HG03135 (cell line): ENCODE measurements at regions not wholly inside any gene's neighbourhood (a gene's known extent, or its start where the extent isn't known, plus 50 kb on each side); places are given as distances from the start of the nearest gene placed in this dataset.
"Not testable (repeated sequence)": the region's sequence is repeated elsewhere in the genome, so short reads cannot be mapped to it uniquely, and the experiment has no call there.

ENCODE experiments used
- ATAC-seq: cut with Tn5 transposase; IDR thresholded peaks from one replicate; pipeline ENCODE4 v1.9.1; 2021; ENCODE audit warnings: mild to moderate bottlenecking, moderate library complexity; ENCODE audit not compliant: unreplicated experiment

DNA sequence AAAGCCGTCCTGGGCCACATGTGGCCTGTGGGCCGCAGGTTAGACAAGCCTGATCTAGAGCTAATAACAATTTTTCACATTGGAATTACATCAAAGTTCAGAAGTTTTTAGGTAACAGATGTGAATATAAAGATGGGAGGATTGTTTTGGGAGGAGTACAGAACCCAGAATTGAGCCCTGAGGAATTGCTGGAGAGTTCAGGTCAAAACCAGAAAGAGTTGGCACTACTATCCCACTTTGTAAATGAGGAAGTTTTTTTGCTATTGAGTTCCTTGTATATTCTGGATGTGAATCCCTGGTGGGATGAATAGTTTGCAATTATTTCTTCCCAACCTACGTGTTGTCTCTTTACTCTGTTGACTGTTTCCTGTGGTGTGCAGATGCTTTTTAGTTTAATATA, 109.5 kb upstream of the LIPC start:
- ATAC-seq, result no peak

DNA sequence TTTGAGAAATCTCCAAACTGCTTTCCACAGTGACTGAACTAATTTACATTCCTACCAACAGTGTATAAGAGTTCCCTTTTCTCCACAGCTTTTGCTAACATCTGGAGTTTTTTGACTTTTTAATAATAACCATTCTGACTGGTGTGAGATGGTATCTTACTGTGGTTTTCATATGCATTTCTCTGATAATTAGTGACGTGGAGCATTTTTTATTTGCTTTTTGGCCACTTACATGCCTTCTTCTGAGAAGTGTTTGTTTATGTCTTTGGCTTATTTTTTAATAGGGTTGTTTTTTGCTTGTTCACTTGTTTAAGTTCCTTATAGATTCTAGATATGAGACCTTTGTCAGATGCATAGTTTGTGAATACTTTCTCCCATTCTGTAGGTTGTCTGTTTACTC, 108.5 kb upstream of the LIPC start:
- ATAC-seq, result not testable (repeated sequence)

DNA sequence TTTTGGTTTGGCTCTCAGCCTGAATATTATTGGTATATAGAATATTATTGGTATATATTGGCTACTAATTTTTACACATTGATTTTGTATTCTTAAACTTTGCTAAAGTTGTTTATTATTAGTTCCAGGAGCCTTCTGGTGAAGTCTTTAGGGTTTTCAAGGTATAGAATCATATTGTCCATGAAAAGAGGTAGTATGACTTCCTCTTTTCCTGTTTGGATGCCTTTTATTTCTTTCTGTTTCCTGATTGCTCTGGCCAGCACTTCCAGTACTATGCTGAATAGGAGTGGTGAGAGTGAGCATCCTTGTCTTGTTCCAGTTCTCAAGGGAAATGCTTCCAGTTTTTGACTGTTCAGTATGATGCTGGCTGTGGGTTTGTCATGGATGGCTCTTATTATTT, 107.3 kb upstream of the LIPC start:
- ATAC-seq, result no peak

DNA sequence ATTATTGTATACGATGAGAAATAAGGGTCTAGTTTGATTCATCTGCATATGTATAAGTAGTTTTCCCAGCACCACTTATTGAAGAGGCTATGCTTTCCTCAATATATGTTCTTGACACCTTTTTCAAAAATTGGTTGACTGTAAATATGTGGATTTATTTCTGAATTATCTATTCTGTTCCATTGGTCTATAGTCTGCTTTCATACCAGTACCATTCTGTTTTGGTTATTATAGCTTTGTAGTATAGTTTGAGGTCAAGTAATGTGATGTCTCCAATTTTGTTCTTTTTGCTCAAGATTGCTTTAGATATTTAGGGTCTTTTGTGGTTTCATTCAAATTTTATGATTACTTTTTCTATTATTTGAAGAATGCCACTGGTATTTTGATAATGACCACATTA, 103.8 kb upstream of the LIPC start:
- no peak for ATAC-seq

DNA sequence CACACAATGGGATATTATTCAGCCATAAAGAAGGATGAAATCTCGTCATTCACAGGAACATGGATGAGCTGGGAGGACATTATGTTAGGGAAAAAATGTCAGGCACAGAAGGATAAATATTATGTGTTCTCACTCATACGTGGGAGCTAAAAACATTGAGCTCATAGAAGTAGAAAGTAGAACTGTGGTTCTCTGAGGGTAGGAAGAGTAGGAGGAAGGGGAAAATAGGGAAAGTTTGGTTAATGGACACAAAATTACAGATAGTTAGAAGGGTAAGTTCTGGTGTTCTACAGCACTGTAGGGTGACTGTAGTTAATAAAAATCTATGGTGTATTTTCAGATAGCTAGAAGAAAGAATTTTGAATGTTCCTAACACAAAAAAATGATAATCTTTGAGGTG, 102.6 kb upstream of the LIPC start:
- no peak for ATAC-seq

DNA sequence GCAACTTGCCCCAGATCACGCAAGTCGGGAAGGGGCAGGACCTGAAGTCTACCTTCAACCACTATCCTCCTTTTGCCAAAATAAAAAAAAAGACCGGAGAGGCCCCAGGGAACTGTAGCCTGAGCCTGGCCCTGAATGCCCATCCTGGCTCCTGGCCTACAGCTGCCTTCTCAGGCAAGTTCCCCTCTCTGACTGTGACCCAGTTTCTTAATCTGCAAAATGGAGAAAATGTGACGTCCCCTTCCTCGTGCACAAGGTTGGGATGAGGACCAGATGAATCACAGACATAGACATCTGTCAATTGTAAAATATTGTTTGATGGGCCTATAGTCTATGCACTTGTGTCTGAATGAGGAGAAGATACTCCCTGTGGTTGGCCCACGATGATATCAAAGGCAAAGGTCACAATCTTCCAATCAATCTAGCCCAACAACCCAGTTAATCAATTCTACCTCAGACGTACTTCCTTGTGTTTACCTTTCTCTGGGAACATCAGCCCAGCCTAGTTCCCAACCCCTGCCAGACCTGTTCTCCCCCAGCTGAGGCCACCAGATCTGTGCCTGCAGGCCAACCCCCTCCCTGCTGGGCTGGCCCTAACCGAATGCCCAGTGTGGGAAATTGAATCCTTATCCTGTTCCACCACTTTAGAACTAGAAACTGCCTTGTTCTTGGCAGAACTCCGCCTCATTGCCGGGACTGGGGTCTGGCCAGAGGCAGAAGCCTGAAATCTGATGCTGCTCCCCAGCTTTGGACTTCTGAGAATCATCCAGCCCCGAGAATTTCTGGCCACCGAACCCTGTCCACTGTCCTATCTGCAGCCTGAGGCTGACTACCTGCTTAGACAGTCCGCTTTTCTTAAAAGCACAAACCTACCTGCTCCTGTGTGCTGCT, 101.8 kb upstream of the LIPC start:
- ATAC-seq, result no peak

DNA sequence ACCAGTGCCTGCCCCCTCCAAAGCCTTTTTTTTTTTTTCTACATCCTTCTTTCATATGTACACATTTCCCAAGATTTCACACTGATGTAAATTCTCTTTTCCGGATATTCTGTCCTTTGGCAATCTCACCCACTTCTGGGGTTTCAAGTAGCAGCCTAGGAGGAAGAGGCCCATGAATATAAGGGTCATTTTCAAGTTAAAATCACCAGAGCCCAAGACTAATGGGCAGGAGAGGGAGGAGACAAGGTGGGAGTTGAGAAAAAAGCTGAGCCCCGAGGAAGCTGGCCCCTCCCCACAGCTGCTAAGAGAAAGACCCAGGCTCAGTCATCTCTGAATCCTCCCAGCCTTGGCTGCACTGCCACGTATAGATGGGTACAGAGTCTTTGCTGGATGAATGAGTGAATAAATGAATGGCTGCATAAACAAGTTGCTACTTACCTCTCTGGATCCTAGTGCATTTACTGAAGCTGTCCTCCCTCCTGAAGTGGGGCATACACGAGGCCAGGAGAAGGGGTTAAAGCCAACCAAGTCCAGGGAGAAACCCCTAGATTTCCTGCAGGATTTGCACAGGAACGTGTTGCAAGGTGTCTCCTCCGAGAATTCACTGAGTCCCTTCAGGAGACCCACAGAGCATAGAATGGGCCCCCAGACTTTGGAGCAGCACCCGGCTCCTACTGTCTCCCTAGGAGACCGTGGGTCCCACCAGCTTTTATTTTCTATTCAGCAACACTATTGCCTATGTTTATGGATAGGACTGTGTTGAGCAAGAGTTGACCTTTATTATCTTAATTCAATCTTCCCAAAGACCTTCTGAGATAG, 100.8 kb upstream of the LIPC start:
- ATAC-seq, result no peak

DNA sequence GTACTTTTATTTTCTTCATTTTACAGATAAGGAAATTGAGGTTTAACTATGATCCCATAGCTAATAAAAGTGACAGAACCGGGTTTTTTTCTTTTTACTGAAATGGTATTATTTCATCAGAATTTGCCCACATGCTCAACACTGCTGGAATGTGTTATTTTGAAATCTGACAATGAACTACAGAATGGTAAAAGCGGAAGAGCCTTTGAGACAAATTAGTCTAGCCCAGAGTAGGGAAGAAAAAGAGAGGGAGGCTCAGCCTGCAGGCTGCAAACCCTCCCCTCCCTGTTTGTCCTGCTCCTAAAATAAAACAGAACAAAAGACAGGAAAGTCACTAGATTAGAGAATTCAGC, 100.3 kb upstream of the LIPC start:
- no peak for ATAC-seq

DNA sequence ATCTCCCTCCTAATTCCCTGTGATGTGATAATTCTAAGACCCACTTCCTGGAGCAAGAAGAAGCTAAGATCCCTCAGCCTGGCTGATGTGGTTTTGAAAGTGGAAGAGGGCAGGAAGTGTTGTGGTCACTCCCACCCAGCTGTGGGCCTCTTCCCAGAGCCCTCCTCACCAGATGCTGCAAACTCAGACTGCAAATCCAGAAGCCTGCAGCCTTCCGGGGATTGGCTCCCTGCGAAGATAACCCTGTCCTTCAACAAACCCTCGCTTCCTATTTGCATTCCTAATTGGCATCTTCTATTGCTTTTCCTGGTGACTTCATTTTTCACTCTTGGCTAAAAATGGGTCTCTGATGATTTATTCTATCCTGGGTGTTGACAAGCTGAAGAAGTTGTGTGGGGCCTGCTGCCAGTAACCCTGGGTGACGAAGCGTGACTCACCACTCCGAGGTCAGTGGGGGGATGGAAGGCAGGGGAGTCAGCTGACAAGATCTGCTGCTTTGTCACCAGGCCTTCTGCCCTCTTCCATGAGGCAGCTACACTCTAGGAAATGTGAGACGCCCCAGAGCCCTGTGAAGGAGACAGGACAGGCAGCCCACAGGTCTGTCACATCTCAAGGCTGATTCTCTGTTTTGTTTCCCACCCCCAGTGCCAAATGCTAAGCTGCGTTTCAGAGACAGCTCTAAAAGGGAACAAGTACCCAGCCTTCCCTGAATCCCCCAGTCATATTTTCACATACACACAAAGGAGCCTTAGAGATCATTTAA, 99.7 kb upstream of the LIPC start:
- peak; percentile 81 for ATAC-seq

DNA sequence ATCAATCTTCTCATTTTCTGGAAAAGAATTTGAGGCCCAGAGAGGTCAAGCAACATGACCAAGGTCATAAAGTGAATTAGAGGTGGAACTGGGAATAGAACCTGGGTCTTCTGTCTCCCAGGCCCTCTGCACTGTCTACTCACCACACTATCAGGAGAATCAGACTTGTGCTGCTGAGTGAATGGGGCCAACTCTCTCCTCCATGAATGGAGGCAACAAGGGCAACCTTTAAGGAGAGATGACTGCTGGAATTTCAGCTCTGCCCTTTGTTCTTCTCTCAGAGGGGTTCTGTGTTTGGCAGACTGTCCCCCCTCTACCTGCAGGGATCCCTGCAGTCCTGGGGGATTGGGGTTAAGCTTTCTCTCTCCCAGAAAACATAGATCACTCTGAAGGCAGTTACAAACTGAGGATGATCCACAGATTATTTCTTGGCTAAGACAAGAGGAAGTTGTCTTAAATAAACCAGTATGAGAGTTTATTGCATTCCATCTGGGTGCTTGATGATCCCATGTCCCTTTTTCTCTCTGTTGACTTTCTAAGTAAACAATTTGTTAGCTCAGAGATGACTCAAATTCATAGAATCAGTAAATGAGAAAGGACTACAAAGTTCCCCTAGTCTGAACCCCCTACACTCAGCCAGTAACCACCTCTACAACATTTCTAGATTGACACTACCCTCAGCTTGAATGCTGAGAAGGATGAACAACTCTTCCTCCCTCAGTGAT, 99.0 kb upstream of the LIPC start:
- no peak for ATAC-seq

DNA sequence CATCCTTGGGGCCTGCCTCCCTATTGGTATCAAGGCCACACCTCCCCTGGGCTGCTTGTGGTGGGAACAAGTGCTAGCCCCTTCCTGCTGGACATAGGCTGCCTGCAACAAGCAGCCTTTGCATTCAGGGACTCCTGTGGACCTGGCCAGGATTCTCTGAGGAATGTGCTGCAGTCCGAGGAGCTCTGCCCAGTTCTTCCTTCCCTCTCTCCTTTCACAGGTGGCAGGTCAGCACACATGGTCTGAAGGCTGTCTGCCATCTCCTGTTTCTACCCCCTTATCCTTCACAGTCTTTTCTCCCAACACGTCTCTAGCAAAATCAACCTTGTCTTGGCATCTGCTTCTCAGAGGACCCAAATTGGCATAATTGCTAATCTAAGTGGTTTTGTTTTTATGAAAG, 97.0 kb upstream of the LIPC start:
- no peak for ATAC-seq

DNA sequence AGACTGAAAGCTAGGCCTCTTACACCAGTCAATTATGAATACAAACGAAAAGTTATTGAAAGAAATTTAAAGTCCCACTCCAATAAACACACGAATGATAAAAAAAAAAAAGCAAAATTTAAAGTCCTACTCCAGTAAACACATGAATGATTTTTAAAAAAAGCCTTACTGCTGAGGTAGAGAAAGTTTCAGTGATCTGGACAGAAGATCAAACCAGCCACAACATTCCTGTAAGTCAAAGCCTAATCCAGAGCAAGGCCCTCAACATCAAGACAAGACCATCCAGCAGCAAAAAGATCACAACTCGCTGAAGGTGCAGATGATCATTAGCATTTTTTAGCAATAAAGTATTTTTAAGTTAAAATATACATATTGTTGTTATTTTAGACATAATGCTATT, 95.6 kb upstream of the LIPC start:
- ATAC-seq, result no peak

DNA sequence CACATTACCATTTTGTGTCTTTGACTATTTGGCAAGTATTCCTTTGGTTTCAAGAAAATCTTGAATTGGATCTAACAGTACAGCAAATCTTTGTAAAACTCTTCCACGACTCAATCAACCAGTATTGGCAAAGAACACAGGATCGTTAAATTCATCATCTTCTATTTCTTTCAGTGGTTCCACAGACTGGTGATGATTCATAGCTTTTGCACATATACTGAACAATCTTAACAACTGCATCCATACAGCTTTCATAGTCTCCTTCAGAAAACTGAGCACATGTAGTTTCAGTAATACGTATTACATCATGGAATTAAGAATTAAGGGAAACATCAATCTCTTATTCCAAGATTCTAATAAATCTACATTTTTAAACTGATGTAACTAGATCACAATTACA, 91.6 kb upstream of the LIPC start:
- no peak for ATAC-seq

DNA sequence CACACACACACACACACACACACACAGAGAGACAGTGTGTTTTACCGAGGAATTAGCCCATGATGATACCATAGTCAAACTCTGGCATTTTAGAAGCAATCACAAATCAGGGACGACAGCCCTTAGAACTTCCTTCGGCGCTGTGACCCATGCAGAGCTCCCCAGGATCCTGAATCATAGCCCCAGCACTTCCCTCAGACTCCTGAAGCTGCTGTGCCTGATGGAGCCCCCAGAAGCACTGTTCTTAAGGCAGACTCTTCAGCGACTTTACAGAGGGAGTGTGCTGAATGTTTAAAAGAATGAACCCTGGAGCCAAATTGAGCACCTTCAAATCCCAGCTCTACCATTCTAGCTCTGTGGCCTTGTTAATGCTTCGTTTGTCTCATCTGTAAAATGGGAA, 89.3 kb upstream of the LIPC start:
- no peak for ATAC-seq

DNA sequence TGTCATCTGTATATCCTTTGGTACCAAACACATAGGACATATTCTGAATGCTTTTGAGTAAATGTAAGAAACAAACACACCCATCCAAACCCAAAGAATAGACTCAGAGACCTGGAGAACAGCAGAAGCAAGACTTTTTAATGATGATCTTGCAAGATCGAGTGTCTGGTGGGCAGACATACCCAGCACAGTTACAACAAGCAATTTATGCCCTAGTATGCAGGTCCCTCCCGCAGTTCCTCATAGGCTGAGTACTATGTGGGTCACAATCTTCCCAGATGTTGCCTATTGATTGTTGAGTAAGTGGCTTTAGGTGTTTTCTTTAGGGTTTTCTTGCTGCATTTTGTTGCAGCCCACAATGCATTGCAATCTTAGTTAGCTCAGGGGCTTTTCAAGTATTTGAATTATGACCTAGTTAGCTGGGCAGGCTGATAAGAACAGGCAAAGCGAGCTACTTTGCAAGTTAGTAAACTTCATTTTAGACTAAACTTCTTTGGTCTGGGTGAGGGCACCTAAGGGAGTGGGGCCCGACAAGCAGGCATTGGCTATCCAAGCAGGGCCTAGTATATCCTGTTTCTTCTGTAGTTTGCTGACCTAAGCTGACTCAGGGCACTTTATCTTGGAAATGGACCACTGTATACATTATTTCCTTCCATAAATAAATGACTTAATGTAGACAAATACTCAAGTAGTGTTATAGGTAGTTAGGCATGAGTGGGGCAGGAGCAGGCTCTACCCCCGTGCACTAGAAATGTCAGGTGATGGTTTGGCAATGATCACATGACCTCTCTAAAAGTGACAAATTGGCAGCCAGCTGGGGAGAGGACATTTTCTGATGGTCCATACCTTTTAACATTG, 87.3 kb upstream of the LIPC start:
- ATAC-seq, result no peak

DNA sequence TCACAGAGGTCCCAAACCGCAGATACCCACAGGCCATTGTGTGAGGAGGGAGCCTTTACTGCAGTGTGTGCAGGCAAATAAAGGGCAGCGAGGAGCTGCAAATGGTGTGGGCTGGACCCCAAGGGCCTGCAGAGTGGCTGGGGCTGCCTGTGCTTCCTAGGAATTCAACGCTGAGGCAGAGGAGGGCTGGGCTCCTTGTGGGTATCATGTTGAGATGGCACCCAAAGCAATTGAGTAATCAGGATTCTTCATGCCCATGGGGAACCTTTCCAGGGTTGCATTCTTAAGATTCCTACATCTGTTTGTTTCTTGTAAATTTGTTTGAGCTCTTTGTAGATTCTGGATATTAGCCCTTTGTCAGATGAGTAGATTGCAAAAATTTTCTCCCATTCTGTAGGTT, 85.4 kb upstream of the LIPC start:
- ATAC-seq, result no peak

DNA sequence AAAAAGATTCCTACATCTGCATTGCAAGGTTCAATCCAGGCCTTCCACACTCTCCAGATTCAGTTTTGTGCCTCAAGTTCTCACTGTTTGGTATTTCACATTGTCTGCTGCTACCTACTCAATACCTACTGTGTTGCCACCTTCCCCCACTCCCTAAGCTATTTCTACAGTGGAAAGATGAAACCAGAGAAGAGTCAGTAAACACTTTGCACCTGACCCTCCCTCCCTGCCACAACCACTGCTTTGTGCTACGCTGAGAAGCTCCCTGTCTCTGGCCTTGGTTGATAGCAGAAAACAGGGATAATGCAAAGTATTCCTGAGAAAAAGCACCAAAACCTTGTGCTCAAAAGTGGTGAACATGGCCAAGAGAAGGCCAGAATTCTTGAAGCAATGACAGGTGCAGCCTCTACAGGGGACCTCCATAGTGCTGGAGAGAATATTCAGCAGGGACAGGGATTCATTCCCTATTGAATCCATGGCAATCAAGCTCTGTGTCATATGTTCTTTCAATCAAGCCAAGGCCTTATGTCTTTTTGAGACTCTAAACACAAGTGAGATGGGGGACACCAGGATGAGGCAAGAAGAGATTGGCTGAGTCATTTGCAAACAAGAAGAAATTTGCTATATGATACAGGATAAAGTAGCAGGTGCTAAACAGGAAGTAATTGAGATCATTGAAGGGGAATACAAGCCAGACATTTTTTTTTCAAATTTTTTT, 83.5 kb upstream of the LIPC start:
- no peak for ATAC-seq

DNA sequence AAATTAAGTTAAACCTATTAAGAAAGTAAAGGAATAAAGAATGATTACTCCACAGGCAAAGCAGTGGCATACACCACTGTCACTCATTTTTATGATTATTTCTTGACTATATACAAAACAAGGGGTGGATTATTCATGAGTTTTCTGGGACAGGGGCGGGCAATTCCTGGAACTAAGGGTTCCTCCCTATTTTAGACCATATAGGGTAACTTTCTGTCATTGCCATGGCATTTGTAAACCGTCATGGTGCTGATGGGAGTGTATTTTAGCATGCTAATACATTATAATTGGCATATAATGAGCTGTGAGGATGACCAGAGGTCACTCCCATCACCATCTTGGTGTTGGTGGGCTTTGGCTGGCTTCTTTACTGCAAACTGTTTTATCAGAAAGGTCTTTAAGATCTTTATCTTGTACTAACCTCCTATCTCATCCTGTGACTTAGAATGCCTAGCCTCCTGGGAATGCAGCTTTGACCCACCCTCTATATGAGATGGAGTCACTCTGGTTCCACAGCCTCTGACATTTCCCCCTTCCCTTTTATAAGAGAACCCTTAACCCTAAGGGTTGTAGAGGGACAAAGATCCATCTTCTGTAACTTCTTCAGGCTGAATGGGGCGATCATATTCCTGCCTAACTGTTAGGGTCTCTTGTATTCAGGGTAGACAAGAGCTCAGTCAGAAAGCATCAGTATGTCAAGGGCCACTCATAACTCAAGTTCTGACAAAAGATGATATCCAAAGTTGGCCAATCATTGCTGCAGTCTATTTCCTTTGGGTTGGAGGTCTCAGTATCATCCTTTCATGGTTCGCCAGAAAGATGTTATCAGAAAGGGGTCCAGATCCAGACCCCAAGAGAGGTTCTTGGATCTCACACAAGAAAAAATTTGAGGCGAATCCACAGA, 79.5 kb upstream of the LIPC start:
- no peak for ATAC-seq
